ENCODE measurements at regions not wholly inside any gene's neighbourhood (a gene's known extent, or its start where the extent isn't known, plus 50 kb on each side); places are given as distances from the start of the nearest gene placed in this dataset.
"Not testable (repeated sequence)": the region's sequence is repeated elsewhere in the genome, so short reads cannot be mapped to it uniquely, and the experiment has no call there.

DNA sequence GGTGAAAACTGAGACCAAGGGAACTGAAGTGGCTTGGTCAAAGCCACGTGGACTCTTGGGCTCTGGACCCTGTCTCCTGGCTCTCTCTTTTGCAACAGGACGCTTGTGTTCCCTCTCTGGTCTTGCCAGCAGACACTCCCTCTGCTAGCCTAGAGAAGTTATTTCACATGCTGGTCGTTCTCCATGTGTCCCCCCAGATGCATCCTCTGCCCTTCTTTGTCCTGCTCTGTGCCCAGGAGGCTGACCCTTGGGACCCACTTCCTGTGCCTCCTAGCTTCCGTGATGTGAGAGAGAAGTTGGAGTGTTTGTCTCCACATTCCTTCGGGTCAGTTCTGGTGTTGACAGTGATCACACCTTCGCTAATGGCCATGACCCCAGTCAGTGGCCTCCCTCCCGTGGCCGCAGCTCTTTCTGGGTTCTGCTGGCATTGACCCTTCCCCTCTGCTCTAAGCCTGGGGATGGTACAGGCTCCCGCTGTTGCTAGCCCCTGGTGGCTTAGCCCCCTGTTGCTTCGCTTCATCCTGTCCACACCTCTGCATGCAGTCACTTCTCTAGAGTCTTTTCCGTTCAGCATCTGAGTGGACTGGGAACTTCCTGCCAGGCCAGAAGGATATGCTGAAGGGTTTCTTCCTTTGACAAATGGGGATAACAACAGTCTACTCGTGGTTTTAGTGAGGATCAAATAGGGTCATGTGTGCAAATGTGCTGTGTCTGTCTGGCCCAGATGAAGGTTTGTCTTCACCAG is 70.1 kb upstream of the BMP2 start:
- H3K36me3 ChIP-seq (ENCODE audit: control insufficient read depth, insufficient read depth, low read length), result no peaks in the 10 kb centered on the region
- ChIA-PET CTCF (no interaction called here), POLR2A (no interaction called here)
- no peaks in the 10 kb centered on the region for H3K27me3 ChIP-seq (ENCODE audit: control insufficient read depth, insufficient read depth, low read length)
- no peak overlapping the region for H3K27ac ChIP-seq (ENCODE audit: low read length)
- TF ChIP-seq CTCF (IDR thresholded peaks at IDR 0.05) (no peak), POLR2AphosphoS5 (IDR thresholded peaks at IDR 0.05; ENCODE audit: low read depth, low read length) (no peak), SIN3A (IDR thresholded peaks at IDR 0.05; ENCODE audit: borderline replicate concordance, insufficient read depth, low read depth, low read length) (no peak), TCF7L2 (IDR thresholded peaks at IDR 0.05; ENCODE audit: low read depth, low read length) (no peak)
- DNase-seq (ENCODE audit: low read depth, low spot score) (no peak), ATAC-seq (no peak)
- no peaks in the 10 kb centered on the region for H3K9me3 ChIP-seq (ENCODE audit: control insufficient read depth, insufficient read depth, low read depth, low read length)
- H3K4me1 ChIP-seq (ENCODE audit: control insufficient read depth, insufficient read depth, low read length), result no peaks in the 10 kb centered on the region
- in situ Hi-C loops (cut with HindIII; ENCODE audit: low pct_unique_long_range_greater_than_20kb, low sequenced_read_pairs) (no loop called here), intact Hi-C loops (cut with micrococcal nuclease; ENCODE audit: unreplicated experiment) (no loop called here)
- BruUV-seq (replicated peaks), result no TSS peak
- H3K4me3 ChIP-seq (ENCODE audit: low read depth in 2 of 2, low read length in 2 of 2), result no peak overlapping the region

- Histone ChIP-seq H3K4me3 (ENCODE audit: low read depth in 2 of 2, low read length in 2 of 2) (no peak overlapping the region), H3K36me3 (ENCODE audit: control insufficient read depth, insufficient read depth, low read length) (no peaks in the 10 kb centered on the region), H3K27ac (ENCODE audit: low read length) (no peak overlapping the region), H3K27me3 (ENCODE audit: control insufficient read depth, insufficient read depth, low read length) (no peaks in the 10 kb centered on the region), H3K4me1 (ENCODE audit: control insufficient read depth, insufficient read depth, low read length) (no peaks in the 10 kb centered on the region), H3K9me3 (ENCODE audit: control insufficient read depth, insufficient read depth, low read depth, low read length) (no peaks in the 10 kb centered on the region)
- no TSS peak for BruUV-seq (replicated peaks)
- intact Hi-C loops (cut with micrococcal nuclease; ENCODE audit: unreplicated experiment), result no loop called here
- ATAC-seq, result no peak
- in situ Hi-C loops (cut with HindIII; ENCODE audit: low pct_unique_long_range_greater_than_20kb, low sequenced_read_pairs), result no loop called here
- POLR2A ChIA-PET, result no interaction called here
- DNase-seq (ENCODE audit: low read depth, low spot score), result no peak
- CTCF ChIA-PET, result no interaction called here
- TF ChIP-seq REST (IDR thresholded peaks at IDR 0.05; ENCODE audit: insufficient read depth in 1 of 2, low read depth in 2 of 2, low read length in 1 of 2) (no peak), POLR2AphosphoS5 (IDR thresholded peaks at IDR 0.05; ENCODE audit: low read depth, low read length) (no peak), SIN3A (IDR thresholded peaks at IDR 0.05; ENCODE audit: borderline replicate concordance, insufficient read depth, low read depth, low read length) (no peak), TCF7L2 (IDR thresholded peaks at IDR 0.05; ENCODE audit: low read depth, low read length) (no peak), CTCF (IDR thresholded peaks at IDR 0.05) (no peak)
These were observed 71.5 kb upstream of the BMP2 start for GRCh38 chr20:6696001-6696400.

GRCh38 chr20:6693808-6694198 is 73.7 kb upstream of the BMP2 start:
- POLR2A ChIA-PET; H3K4me3 ChIP-seq (ENCODE audit: low read depth in 2 of 2, low read length in 2 of 2); BruUV-seq (replicated peaks); H3K4me1 ChIP-seq (ENCODE audit: control insufficient read depth, insufficient read depth, low read length); H3K27me3 ChIP-seq (ENCODE audit: control insufficient read depth, insufficient read depth, low read length); H3K36me3 ChIP-seq (ENCODE audit: control insufficient read depth, insufficient read depth, low read length); in situ Hi-C loops (cut with HindIII; ENCODE audit: low pct_unique_long_range_greater_than_20kb, low sequenced_read_pairs); H3K27ac ChIP-seq (ENCODE audit: low read length); ATAC-seq; intact Hi-C loops (cut with micrococcal nuclease; ENCODE audit: unreplicated experiment); CTCF ChIA-PET; DNase-seq (ENCODE audit: low read depth, low spot score); H3K9me3 ChIP-seq (ENCODE audit: control insufficient read depth, insufficient read depth, low read depth, low read length): not testable (repeated sequence)
